NCI-H748 treated with DMSO at 0.1 percent for 48 hours (cell line): ENCODE measurements at regions not wholly inside any gene's neighbourhood (a gene's known extent, or its start where the extent isn't known, plus 50 kb on each side); places are given as distances from the start of the nearest gene placed in this dataset.

Experiments
- DNase-seq: peaks from one replicate; lab custom pipeline; 2025; lab: John Stamatoyannopoulos, UW

- DNase-seq: no peak
Observed at GRCh38 chr18:77448046-77448445, 198.4 kb downstream of the GALR1 start.

DNA sequence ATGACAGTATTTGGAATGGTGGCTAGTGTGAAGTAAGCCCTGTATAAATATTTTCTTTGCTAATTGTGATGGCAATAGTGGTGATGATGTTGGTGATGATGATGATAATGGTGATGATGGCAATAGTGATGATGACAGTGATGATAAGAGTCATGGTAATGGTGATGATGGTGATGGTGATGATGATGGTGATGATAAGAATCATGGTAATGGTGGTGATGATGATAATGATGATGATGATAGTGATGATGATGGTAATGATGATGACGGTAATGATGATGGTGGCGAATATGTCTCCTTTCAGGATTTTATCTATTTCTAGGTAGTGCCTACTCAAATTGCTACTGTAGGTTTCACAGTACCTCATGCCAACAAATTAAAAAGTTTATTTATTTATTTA lies 205.4 kb downstream of the GALR1 start:
- no peak for DNase-seq

- no peak for DNase-seq
Observed at GRCh38 chr18:77457681-77458080, 208.0 kb downstream of the GALR1 start.

DNA sequence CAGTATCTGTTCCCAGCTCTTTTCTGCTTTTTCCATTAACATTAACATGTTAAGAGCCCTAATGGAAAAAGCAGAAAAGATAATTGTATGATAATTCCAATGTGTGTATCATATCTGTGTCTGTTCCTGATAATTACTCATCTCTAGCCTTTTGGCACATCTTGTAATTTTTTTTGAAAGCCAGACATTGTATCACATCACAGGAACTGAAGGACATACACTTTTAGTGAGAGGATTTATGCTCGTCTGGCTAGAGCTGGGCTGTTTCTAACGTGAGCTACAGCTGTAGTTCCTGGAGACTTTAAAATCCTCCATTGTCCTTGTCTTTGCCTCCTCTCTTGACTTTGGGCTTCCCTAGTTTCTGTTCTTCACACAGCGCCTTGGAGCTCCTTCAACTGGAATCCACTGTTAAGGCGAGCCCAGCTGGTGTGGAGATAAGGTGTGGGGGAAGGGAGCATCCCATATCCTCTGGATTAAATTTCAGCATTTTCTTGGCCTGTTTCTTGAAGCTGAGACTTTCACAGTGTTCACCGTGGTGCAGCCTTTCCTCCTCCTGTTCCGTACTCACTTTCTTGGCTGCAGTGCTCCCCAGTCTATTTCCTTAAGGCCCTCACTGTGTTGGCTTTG lies 211.5 kb downstream of the GALR1 start:
- no peak for DNase-seq

DNA sequence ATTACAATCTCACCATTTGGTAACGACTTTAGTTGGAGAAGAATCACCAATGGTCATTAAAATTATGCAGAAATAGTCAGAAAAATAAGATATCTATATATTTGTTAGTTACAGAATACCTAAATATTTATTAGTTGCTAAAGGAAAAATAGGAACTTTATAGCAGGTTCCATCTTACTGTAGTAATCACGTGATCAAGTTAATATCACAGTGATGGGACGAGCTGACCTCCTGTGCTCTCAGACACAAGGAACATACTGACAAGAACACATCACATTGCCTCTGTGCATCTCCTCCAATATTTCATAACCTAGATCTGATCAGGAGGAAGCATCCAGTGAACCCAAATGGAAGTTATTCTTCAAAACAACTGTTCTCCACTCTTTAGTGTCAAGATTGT lies 215.3 kb downstream of the GALR1 start:
- DNase-seq: no peak

- DNase-seq: no peak
Observed at GRCh38 chr18:77466890-77467289, 217.2 kb downstream of the GALR1 start.

DNA sequence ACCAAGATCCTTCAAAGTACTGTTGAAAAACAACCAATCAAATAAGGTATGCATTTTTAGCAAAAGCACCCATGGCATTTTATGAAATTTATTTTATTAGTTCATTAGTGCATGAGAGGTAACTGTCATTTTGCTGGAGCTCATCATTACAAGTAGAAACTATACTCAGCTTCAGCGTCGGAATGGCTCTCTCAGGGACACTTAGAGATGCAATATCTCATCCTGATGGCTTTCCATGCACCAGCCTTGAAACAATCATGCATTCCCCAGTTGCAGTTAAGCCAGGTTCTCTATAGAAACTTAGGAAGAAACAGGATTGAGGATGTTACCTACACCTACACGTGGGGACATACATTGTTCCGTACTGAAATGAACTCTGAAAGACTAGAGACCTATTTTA lies 219.5 kb downstream of the GALR1 start:
- DNase-seq: no peak

DNA sequence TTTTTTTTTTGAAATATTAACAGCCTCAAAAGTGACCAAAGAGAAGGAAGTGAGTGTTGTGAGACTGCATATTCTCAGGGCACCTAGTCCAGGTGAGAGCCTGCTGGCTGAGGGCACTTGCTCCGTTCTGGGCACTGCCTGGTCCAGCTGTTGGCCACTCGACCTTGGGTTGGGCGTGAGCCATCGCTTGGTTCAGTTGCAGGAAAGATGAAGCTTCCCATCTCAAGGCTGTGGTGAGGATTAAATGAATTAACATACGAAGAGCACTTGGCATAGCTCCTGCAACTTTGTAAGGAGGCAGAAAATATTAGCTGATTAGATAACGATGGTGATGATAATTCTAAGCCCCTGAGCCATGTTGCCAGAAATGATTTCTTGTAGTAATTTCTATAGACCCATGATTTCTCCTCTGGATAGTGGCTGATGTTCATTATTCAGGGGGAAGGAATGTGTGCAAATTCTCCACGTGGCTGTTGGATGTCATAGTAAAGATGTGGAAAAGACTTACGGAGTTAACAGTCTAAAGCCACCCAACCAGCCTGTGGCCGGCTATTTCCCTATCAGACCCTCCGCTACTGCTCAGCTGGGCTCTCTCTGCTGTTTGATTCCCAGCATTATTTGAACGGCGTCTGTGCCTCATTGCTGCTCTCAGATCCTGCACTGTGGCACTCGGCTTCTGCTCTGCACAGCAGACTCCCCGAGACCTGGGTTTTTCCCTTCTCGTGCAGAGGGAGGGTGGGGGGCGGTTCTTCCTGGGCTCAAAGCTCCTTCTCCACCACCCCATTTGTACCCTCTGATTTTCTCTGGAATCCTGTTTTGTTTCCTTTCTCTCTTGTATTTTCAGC lies 221.1 kb downstream of the GALR1 start:
- no peak for DNase-seq

GRCh38 chr18:77472509-77472908 lies 222.9 kb downstream of the GALR1 start:
- DNase-seq: no peak

DNA sequence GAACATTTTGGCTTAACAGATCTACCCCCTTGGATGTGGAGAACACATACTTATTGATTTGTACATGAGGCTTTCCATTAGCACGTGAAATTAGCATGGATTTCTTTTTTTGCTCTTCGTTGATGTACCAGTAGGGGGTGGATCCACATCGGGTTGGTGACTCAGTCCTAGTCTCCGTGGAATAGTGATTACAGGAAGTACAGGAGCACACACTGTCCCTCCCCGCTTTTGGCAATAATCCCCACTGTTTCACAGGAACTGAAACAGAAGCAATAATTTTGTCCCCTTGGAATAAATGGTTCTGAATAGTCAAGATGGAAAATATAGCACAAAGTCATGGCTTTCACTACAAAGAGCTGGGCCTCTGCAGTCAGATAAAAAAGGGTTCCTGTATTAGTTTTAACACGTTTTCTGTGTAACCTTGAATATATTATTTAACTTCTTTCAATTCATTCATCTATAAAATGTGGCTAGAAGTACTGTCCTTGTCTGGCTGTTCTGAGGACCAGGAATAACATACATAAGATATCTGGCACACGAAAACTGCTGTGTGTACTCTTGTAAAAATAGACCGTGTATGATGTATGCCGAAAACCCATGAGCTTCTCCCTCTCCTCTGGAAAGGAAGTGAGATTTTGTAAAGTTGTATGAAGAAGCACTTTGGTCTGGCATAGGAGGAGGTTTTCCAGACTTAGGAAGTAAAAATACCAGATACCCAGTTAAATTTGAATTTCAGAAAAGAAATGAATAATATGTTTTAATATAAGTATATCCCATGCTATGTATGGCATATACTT lies 229.2 kb downstream of the GALR1 start:
- DNase-seq: no peak

GRCh38 chr18:77481541-77481940 lies 231.9 kb downstream of the GALR1 start:
- DNase-seq: no peak

DNA sequence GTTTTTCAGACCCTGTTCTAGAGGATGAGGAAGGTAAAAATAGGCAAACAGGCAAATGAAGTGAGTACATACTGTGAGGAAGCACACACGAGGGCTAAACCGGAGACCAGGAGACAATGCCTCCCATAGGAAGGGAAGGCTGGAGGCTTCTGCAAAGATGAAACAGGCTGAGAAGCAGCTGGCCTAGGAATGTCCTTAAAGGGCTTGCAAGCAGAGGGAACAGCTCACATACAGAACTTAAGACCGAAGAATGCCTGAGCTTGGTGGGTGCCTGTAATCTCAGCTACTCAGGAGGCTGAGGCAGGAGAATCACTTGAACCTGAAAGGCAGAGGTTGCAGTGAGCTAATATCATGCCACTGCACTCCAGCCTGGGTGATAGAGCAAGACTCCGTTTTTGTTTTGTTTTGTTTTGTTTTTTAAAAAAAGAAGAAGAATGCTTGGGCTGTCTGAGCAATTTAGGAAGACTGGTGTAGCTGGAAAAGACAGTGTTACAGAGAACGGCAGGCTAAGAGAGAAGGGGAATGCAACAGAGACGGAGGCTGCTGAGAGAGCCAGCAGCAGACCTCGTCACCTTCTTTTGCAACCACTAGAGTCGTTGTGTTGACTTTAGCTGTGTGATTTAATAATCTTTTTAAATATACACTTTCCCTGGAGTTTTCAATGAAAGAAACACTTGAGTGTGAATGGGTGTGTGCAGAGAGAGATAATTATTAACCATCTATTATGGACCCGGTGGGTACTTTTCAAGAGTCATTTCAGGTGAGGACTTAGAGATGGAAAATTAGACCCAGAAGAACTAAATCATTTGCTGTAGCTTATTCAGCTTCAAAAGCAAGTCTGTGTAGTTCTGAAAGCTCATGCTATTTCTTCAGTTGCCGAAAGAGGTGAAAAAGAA lies 232.8 kb downstream of the GALR1 start:
- DNase-seq: peak; percentile 72

- DNase-seq: no peak
Observed at GRCh38 chr18:77486985-77487384, 237.3 kb downstream of the GALR1 start.

- no peak for DNase-seq
Observed at GRCh38 chr18:77487951-77488740, 238.5 kb downstream of the GALR1 start.

DNA sequence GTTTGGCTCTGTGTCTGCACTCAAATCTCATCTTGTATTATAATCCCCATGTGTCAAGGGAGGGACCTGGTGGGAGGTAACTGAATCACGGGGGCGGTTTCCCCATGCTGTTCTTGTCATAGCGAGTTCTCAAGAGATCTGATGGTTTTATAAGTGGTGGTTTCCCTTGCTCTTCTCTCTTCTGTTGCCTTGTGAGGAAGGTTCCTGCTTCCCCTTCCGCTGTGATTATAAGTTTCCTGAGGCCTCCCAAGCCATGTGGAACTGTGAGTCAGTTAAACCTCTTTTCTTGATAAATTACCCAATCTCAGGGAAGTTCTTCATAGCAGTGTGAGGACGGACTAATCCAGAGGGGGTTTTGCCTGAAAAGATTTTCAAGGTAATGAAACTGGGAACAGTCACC lies 245.4 kb downstream of the GALR1 start:
- no peak for DNase-seq

DNA sequence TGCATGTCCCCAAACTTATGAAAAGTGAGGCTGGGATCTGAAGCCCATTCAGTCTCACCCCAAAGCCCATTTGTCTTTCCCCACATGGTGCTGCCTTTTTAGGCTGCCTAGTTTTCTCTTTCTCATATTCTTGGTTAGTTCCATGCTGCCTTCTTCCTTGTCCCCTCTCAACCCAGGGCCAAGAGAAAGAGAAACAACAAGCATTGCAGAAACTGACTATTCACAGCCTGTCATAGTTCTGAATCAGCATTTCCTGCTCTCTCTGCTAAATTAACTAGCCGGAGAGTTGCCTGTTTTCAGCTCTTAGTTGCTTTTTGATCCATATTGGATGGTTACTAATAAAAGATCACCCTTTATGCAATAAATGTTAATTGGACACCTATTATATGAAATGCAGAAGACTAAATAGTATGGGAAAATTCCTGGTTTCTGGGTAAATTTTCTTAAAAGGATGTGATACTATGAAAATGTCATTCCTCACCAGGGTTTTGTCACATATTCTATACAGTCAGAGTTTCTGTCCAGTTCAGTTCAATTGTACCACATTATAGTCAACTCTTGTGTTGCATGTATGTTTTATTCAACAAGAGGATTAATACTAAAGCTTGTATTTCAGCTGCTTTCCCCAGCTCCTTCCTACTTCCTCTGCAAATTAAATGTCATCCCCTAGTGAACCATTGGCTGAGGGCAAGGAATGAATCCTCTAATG lies 246.5 kb downstream of the GALR1 start:
- no peak for DNase-seq

GRCh38 chr18:77501266-77501665 lies 251.6 kb downstream of the GALR1 start:
- no peak for DNase-seq

DNA sequence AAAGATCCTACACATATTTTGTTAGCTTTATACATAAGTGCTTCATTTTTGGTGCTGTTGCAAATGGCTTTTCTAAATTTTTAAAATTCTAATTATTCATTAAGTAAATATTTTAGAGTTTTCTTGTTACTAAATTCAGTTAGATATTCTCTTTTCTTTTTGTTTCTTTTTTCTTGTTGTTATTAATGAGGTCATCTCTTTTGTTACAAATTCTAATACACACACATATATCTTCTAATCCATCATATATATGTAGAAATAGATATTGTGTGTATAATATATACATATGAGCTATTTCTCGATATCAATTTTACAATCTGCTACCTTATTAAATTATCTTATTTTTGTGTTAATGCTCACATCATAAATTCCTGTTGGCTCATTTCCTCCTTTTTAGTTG lies 255.9 kb downstream of the GALR1 start:
- no peak for DNase-seq

DNA sequence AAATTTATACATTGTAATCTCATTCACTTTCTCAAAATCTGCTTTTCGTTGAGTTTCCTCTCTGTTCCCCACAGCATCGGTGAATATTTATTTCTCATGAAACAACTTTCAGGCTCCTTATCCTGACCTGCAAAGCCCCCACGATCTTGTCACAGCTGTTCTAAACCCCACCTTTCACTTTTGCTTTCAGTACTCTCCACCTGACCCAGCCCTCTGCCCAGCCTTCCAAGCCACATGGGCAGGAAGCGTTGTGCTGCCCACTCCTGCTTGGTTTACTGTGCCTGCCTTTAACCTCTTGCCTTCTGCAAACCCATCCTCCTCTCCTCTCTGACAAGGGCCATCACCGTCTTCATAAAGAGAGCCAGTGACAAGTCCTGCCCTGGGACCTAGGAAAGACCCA lies 262.5 kb downstream of the GALR1 start:
- no peak for DNase-seq

GRCh38 chr18:77517901-77518300 lies 268.3 kb downstream of the GALR1 start:
- DNase-seq: no peak
